ENCODE measurements at regions not wholly inside any gene's neighbourhood (a gene's known extent, or its start where the extent isn't known, plus 50 kb on each side); places are given as distances from the start of the nearest gene placed in this dataset.
"Not testable (repeated sequence)": the region's sequence is repeated elsewhere in the genome, so short reads cannot be mapped to it uniquely, and the experiment has no call there.

- no peaks in the 10 kb centered on the region for H3K36me3 ChIP-seq (ENCODE audit: insufficient read depth)
- 76% methylated on average over 6 of the region's 6 CpGs for WGBS
- H3K4me3 ChIP-seq (ENCODE audit: low read depth, low read length): no peak overlapping the region
- DNase-seq (ENCODE audit: extremely low spot score): no peak
- H3K27ac ChIP-seq (ENCODE audit: low read depth): no peak overlapping the region
- peaks cover 2% of the 10 kb centered on the region for H3K4me1 ChIP-seq (ENCODE audit: insufficient read depth)
Observed at GRCh38 chr7:42673951-42674350, 237.9 kb downstream of the C7orf25 start.

- no peaks in the 10 kb centered on the region for H3K4me1 ChIP-seq (ENCODE audit: insufficient read depth)
- 80% methylated on average over 2 of the region's 2 CpGs for WGBS
- no peak for DNase-seq (ENCODE audit: extremely low spot score)
- H3K36me3 ChIP-seq (ENCODE audit: insufficient read depth): no peaks in the 10 kb centered on the region
- H3K27ac ChIP-seq (ENCODE audit: low read depth): no peak overlapping the region
- H3K4me3 ChIP-seq (ENCODE audit: low read depth, low read length): no peak overlapping the region
Observed at GRCh38 chr7:42672339-42672999, 239.4 kb downstream of the C7orf25 start.

GRCh38 chr7:42671627-42672026, 240.2 kb downstream of the C7orf25 start:
- no peaks in the 10 kb centered on the region for H3K4me1 ChIP-seq (ENCODE audit: insufficient read depth)
- H3K4me3 ChIP-seq (ENCODE audit: low read depth, low read length): no peak overlapping the region
- WGBS: 38% methylated on average over 1 of the region's 1 CpG
- H3K27ac ChIP-seq (ENCODE audit: low read depth): no peak overlapping the region
- no peaks in the 10 kb centered on the region for H3K36me3 ChIP-seq (ENCODE audit: insufficient read depth)
- no peak for DNase-seq (ENCODE audit: extremely low spot score)

GRCh38 chr7:42666994-42667393, 244.9 kb downstream of the C7orf25 start:
- Histone ChIP-seq H3K4me1 (ENCODE audit: insufficient read depth) (no peaks in the 10 kb centered on the region), H3K27ac (ENCODE audit: low read depth) (no peak overlapping the region), H3K36me3 (ENCODE audit: insufficient read depth) (no peaks in the 10 kb centered on the region), H3K4me3 (ENCODE audit: low read depth, low read length) (no peak overlapping the region)
- WGBS: 89% methylated on average over 3 of the region's 3 CpGs
- no peak for DNase-seq (ENCODE audit: extremely low spot score)

GRCh38 chr7:42662862-42663261, 249.0 kb downstream of the C7orf25 start:
- H3K36me3 ChIP-seq (ENCODE audit: insufficient read depth): no peaks in the 10 kb centered on the region
- H3K27ac ChIP-seq (ENCODE audit: low read depth): no peak overlapping the region
- no peaks in the 10 kb centered on the region for H3K4me1 ChIP-seq (ENCODE audit: insufficient read depth)
- no peak for DNase-seq (ENCODE audit: extremely low spot score)
- 64% methylated on average over 1 of the region's 1 CpG for whole genome bisulfite sequencing
- no peak overlapping the region for H3K4me3 ChIP-seq (ENCODE audit: low read depth, low read length)

- H3K4me3 ChIP-seq (ENCODE audit: low read depth, low read length): no peak overlapping the region
- no peaks in the 10 kb centered on the region for H3K36me3 ChIP-seq (ENCODE audit: insufficient read depth)
- WGBS: 93% methylated on average over 2 of the region's 2 CpGs
- no peak overlapping the region for H3K27ac ChIP-seq (ENCODE audit: low read depth)
- no peak for DNase-seq (ENCODE audit: extremely low spot score)
- no peaks in the 10 kb centered on the region for H3K4me1 ChIP-seq (ENCODE audit: insufficient read depth)
Observed at GRCh38 chr7:42661312-42661711, 250.6 kb downstream of the C7orf25 start.

GRCh38 chr7:42650701-42651100, 261.2 kb downstream of the C7orf25 start:
- DNase-seq (ENCODE audit: extremely low spot score): no peak
- WGBS: 97% methylated on average over 1 of the region's 1 CpG

GRCh38 chr7:42650171-42650570, 261.7 kb downstream of the C7orf25 start:
- DNase-seq (ENCODE audit: extremely low spot score): peak; percentile 4
- no peaks in the 10 kb centered on the region for H3K36me3 ChIP-seq (ENCODE audit: insufficient read depth)
- no peak overlapping the region for H3K4me3 ChIP-seq (ENCODE audit: low read depth, low read length)
- WGBS: 84% methylated on average over 6 of the region's 6 CpGs
- H3K27ac ChIP-seq (ENCODE audit: low read depth): no peak overlapping the region
- no peaks in the 10 kb centered on the region for H3K4me1 ChIP-seq (ENCODE audit: insufficient read depth)

More at GRCh38 chr7:42650701-42651100, 261.2 kb downstream of the C7orf25 start:
- Histone ChIP-seq H3K27ac (ENCODE audit: low read depth) (no peak overlapping the region), H3K4me3 (ENCODE audit: low read depth, low read length) (no peak overlapping the region), H3K4me1 (ENCODE audit: insufficient read depth) (no peaks in the 10 kb centered on the region), H3K36me3 (ENCODE audit: insufficient read depth) (no peaks in the 10 kb centered on the region)

GRCh38 chr7:42645906-42646305, 266.0 kb downstream of the C7orf25 start:
- no peaks in the 10 kb centered on the region for H3K4me1 ChIP-seq (ENCODE audit: insufficient read depth)
- DNase-seq (ENCODE audit: extremely low spot score): no peak
- no peak overlapping the region for H3K27ac ChIP-seq (ENCODE audit: low read depth)
- WGBS: 64% methylated on average over 3 of the region's 3 CpGs
- no peak overlapping the region for H3K4me3 ChIP-seq (ENCODE audit: low read depth, low read length)
- no peaks in the 10 kb centered on the region for H3K36me3 ChIP-seq (ENCODE audit: insufficient read depth)

GRCh38 chr7:42642699-42643098, 269.2 kb downstream of the C7orf25 start:
- Histone ChIP-seq H3K4me1 (ENCODE audit: insufficient read depth) (no peaks in the 10 kb centered on the region), H3K36me3 (ENCODE audit: insufficient read depth) (no peaks in the 10 kb centered on the region), H3K4me3 (ENCODE audit: low read depth, low read length) (no peak overlapping the region), H3K27ac (ENCODE audit: low read depth) (no peak overlapping the region)
- no peak for DNase-seq (ENCODE audit: extremely low spot score)

GRCh38 chr7:42639930-42640329, 271.9 kb downstream of the C7orf25 start:
- no peak for DNase-seq (ENCODE audit: extremely low spot score)

GRCh38 chr7:42636380-42636779, 275.5 kb downstream of the C7orf25 start:
- H3K4me1 ChIP-seq (ENCODE audit: insufficient read depth); H3K36me3 ChIP-seq (ENCODE audit: insufficient read depth); DNase-seq (ENCODE audit: extremely low spot score); H3K27ac ChIP-seq (ENCODE audit: low read depth); H3K4me3 ChIP-seq (ENCODE audit: low read depth, low read length): not testable (repeated sequence)
- WGBS: 84% methylated on average over 11 of the region's 11 CpGs

More at GRCh38 chr7:42639930-42640329, 271.9 kb downstream of the C7orf25 start:
- H3K36me3 ChIP-seq (ENCODE audit: insufficient read depth): no peaks in the 10 kb centered on the region
- no peaks in the 10 kb centered on the region for H3K4me1 ChIP-seq (ENCODE audit: insufficient read depth)
- 85% methylated on average over 5 of the region's 5 CpGs for WGBS
- H3K27ac ChIP-seq (ENCODE audit: low read depth): no peak overlapping the region
- H3K4me3 ChIP-seq (ENCODE audit: low read depth, low read length): no peak overlapping the region

- WGBS: 35% methylated on average over 4 of the region's 4 CpGs
- H3K4me3 ChIP-seq (ENCODE audit: low read depth, low read length): no peak overlapping the region
- H3K36me3 ChIP-seq (ENCODE audit: insufficient read depth): no peaks in the 10 kb centered on the region
- no peak overlapping the region for H3K27ac ChIP-seq (ENCODE audit: low read depth)
- DNase-seq (ENCODE audit: extremely low spot score): no peak
- no peaks in the 10 kb centered on the region for H3K4me1 ChIP-seq (ENCODE audit: insufficient read depth)
Observed at GRCh38 chr7:42628054-42628453, 283.8 kb downstream of the C7orf25 start.

GRCh38 chr7:42627626-42628025, 284.2 kb downstream of the C7orf25 start:
- 48% methylated on average over 3 of the region's 3 CpGs for WGBS
- Histone ChIP-seq H3K4me1 (ENCODE audit: insufficient read depth) (no peaks in the 10 kb centered on the region), H3K36me3 (ENCODE audit: insufficient read depth) (no peaks in the 10 kb centered on the region), H3K27ac (ENCODE audit: low read depth) (no peak overlapping the region), H3K4me3 (ENCODE audit: low read depth, low read length) (no peak overlapping the region)
- no peak for DNase-seq (ENCODE audit: extremely low spot score)

GRCh38 chr7:42627101-42627500, 284.8 kb downstream of the C7orf25 start:
- Histone ChIP-seq H3K27ac (ENCODE audit: low read depth) (no peak overlapping the region), H3K4me3 (ENCODE audit: low read depth, low read length) (no peak overlapping the region), H3K4me1 (ENCODE audit: insufficient read depth) (no peaks in the 10 kb centered on the region), H3K36me3 (ENCODE audit: insufficient read depth) (no peaks in the 10 kb centered on the region)
- DNase-seq (ENCODE audit: extremely low spot score): no peak
- WGBS: 77% methylated on average over 2 of the region's 2 CpGs

All from urinary bladder (tissue), 3 donors.